Urinary bladder (tissue), 3 donors: ENCODE measurements at regions not wholly inside any gene's neighbourhood (a gene's known extent, or its start where the extent isn't known, plus 50 kb on each side); places are given as distances from the start of the nearest gene placed in this dataset.
A peak's percentile ranks its signal among the peaks of the same experiment; 100 is the strongest.
"Not testable (repeated sequence)": the region's sequence is repeated elsewhere in the genome, so short reads cannot be mapped to it uniquely, and the experiment has no call there.

Experiments
- DNase-seq: peaks from one replicate; pipeline ENCODE4 v3.0.0-alpha.2; 2015; ENCODE audit errors: extremely low spot score
- H3K27ac ChIP-seq: one replicate; pipeline ENCODE4 v1.5.1; 2013; ENCODE audit warnings: low read depth, mild to moderate bottlenecking, moderate library complexity
- H3K36me3 ChIP-seq: one replicate; pipeline ENCODE4 v1.6.1; 2013; ENCODE audit warnings: mild to moderate bottlenecking, moderate library complexity; ENCODE audit not compliant: insufficient read depth
- H3K4me1 ChIP-seq: one replicate; pipeline ENCODE4 v1.6.1; 2013; ENCODE audit warnings: mild to moderate bottlenecking, moderate library complexity; ENCODE audit not compliant: insufficient read depth
- H3K4me3 ChIP-seq: one replicate; pipeline ENCODE4 v1.5.1; 2013; ENCODE audit warnings: low read depth, low read length
- WGBS: extraction: QIAGEN DNeasy Blood & Tissue Kit; methylation state at CpG from one replicate; pipeline ENCODE4 v1.1.7; 2013; 5-methylcytosine and 5-hydroxymethylcytosine counted together
- donor health status: healthy with polysubstance abuse.
- donor health status: healthy.

- Histone ChIP-seq H3K4me3 (no peak overlapping the region), H3K36me3 (no peaks in the 10 kb centered on the region), H3K27ac (no peak overlapping the region), H3K4me1 (no peaks in the 10 kb centered on the region)
- 96% methylated on average over 4 of the region's 4 CpGs for WGBS
- no peak for DNase-seq
Measured at GRCh38 chr13:106102786-106103185, 432.7 kb downstream of the EFNB2 start.

DNA sequence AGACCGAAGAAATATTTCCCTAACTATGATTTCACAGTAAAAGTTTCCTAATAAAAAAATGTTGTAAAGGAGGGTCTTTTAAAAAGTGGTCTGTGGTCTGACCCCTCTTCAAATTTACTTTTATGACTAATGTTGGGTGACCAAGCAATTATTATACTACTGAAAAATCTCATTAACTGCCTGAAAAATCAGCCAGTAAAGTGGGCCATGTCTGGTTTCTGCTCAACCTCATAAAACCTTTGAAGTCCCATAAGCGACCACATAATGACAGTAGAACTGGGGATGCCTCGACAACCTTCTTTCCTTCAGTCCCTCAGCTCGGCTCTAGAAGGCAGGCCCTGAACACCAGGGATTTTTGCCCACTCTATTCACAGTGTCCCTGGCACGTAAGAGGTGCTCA lies 434.3 kb downstream of the EFNB2 start:
- WGBS = 92% methylated on average over 5 of the region's 5 CpGs
- H3K4me1 ChIP-seq = no peaks in the 10 kb centered on the region
- DNase-seq = no peak
- no peak overlapping the region for H3K4me3 ChIP-seq
- no peak overlapping the region for H3K27ac ChIP-seq
- no peaks in the 10 kb centered on the region for H3K36me3 ChIP-seq

DNA sequence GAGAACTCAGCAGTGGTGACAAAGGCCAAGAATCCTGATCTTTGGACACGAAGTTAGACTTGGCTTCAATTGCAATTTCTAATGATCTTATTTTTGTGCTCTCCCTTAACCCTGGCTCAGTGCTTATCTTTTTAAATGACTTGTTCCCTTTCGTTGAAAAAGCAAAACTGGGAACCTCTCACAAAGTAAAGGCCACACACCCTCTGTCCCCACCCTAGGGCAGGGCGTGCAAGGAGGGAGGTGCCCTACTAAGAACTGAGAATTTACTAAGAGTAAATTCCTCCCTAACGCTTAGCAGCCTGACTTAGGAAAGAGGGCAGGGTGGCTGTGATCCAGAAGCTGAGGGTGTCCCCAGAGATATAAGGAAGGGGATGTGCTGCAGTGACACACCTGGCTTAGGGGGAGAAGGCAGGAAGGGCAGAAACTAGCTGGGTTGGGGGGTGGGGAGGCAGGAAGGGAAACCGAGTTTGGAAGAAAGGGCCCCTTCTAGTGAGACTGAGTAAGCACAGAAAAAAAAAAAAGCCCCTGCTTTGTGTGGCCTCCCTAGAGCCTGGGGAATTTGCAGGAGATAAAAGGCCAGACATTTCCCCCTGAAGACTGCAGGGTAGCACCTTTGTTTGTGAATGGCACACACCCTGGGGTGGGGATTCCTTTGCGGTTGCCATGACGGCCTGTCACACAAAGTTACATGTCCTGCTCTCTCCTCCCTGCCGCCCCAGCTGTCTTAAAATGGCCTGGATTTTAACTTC lies 435.1 kb downstream of the EFNB2 start:
- H3K36me3 ChIP-seq = no peaks in the 10 kb centered on the region
- peak; percentile 31 for DNase-seq
- H3K27ac ChIP-seq = no peak overlapping the region
- no peak overlapping the region for H3K4me3 ChIP-seq
- 60% methylated on average over 8 of the region's 8 CpGs for WGBS
- H3K4me1 ChIP-seq = no peaks in the 10 kb centered on the region

GRCh38 chr13:106099765-106100164 lies 435.7 kb downstream of the EFNB2 start:
- no peak for DNase-seq
- WGBS = 90% methylated on average over 13 of the region's 13 CpGs
- H3K27ac ChIP-seq = no peak overlapping the region

GRCh38 chr13:106098778-106099177 lies 436.7 kb downstream of the EFNB2 start:
- over 99% methylated on average over 3 of the region's 3 CpGs for WGBS
- Histone ChIP-seq H3K36me3 (no peaks in the 10 kb centered on the region), H3K4me3 (no peak overlapping the region), H3K4me1 (no peaks in the 10 kb centered on the region), H3K27ac (no peak overlapping the region)
- no peak for DNase-seq

More at GRCh38 chr13:106099765-106100164, 435.7 kb downstream of the EFNB2 start:
- Histone ChIP-seq H3K4me1 (no peaks in the 10 kb centered on the region), H3K36me3 (no peaks in the 10 kb centered on the region), H3K4me3 (no peak overlapping the region)

DNA sequence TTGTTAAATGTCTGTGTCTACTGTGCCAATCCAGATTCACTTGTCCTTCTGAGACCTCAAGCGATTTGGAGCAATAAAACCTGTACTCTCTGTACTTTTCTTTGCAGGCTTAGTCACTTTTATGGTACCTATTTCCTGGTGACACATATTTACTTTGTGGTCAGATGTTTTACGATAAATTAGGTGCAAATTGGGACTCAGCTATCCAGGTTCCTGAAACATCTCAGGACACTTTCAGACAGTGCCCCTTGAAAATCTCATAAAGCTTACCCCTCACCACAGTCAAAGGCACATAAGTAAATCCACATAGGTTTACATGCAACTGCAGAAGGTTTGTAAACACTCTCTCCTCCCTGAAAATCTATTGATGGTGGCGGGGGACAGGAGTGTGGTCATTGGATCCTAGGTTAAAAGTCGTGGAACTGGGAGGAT lies 438.8 kb downstream of the EFNB2 start:
- no peaks in the 10 kb centered on the region for H3K36me3 ChIP-seq
- 69% methylated on average over 4 of the region's 4 CpGs for WGBS
- no peak overlapping the region for H3K4me3 ChIP-seq
- DNase-seq = peak; percentile 45
- no peaks in the 10 kb centered on the region for H3K4me1 ChIP-seq
- no peak overlapping the region for H3K27ac ChIP-seq

GRCh38 chr13:106095919-106096318 lies 439.5 kb downstream of the EFNB2 start:
- Histone ChIP-seq H3K4me3 (no peak overlapping the region), H3K27ac (no peak overlapping the region), H3K36me3 (no peaks in the 10 kb centered on the region), H3K4me1 (no peaks in the 10 kb centered on the region)
- WGBS = 88% methylated on average over 4 of the region's 4 CpGs
- no peak for DNase-seq

DNA sequence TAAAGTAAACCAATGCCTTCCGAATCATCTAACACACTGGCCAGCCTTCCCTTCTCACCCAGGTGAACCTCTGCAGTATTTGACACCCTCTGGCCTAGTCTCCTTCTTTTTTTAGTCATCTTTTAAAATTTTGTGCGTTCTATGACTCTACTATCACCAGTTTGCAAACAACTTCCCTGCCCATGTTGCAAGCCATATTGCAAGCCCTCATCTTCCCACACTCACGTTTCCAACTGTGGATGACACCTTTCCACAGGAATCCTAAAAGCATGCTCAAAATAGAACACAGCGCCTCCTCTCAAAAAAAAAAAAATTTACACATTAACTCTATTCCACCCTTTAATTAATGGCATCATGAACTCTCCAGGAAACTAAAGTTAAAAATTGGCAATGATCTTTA lies 440.1 kb downstream of the EFNB2 start:
- Histone ChIP-seq H3K27ac (no peak overlapping the region), H3K4me3 (no peak overlapping the region), H3K36me3 (no peaks in the 10 kb centered on the region), H3K4me1 (no peaks in the 10 kb centered on the region)
- DNase-seq = no peak
- WGBS = 88% methylated on average over 4 of the region's 4 CpGs

DNA sequence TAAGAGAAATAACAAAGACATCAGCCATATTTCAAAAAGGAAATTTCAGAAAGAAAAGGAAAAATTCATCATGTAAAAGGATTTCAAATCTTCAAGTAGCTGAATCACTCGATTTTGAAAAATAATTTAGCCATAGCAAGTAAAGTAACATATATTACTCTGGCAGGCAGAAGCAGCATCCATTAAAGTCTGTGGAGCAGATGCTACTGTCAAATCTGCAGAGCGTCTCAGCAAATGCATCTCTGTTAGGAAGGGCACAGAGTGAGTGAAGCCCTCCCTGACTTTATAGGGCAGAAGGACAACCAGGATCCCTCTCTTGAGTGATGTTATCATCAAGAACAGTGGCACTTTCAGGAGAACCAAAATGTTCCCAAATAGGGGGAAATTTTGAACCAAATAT lies 445.5 kb downstream of the EFNB2 start:
- Histone ChIP-seq H3K4me3 (no peak overlapping the region), H3K4me1 (no peaks in the 10 kb centered on the region), H3K27ac (no peak overlapping the region), H3K36me3 (no peaks in the 10 kb centered on the region)
- no peak for DNase-seq
- 77% methylated on average over 2 of the region's 2 CpGs for WGBS

- 63% methylated on average over 8 of the region's 8 CpGs for WGBS
- no peak for DNase-seq
- H3K36me3 ChIP-seq = no peaks in the 10 kb centered on the region
- no peak overlapping the region for H3K27ac ChIP-seq
- H3K4me1 ChIP-seq = no peaks in the 10 kb centered on the region
- H3K4me3 ChIP-seq = no peak overlapping the region
Measured at GRCh38 chr13:106089261-106089980, 446.0 kb downstream of the EFNB2 start.

GRCh38 chr13:106088085-106088484 lies 447.4 kb downstream of the EFNB2 start:
- no peak overlapping the region for H3K4me3 ChIP-seq
- no peak for DNase-seq
- H3K27ac ChIP-seq = no peak overlapping the region
- no peaks in the 10 kb centered on the region for H3K4me1 ChIP-seq
- no peaks in the 10 kb centered on the region for H3K36me3 ChIP-seq
- 85% methylated on average over 6 of the region's 6 CpGs for WGBS

DNA sequence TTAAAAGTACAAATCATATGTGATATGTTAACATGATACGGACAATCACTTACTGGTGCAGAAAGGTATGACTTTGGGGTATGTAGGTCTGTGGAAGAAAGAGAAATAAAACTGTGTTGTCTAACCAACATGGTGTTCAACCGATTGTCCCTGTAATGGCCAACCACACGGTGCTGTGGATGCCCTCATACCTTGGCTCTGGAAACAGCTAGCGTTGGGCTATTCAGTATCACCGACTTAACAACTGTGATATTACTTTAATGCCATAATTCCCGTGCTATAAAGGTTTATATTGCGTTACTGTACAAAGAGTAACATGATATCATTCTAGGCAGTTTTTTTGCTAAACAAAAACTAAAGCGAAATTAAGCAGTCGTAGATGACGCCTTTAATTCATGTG lies 448.3 kb downstream of the EFNB2 start:
- no peak for DNase-seq
- H3K36me3 ChIP-seq = no peaks in the 10 kb centered on the region
- H3K4me3 ChIP-seq = no peak overlapping the region
- 89% methylated on average over 10 of the region's 10 CpGs for WGBS
- H3K27ac ChIP-seq = no peak overlapping the region
- no peaks in the 10 kb centered on the region for H3K4me1 ChIP-seq

GRCh38 chr13:106083620-106084350 lies 451.7 kb downstream of the EFNB2 start:
- H3K4me3 ChIP-seq = no peak overlapping the region
- no peaks in the 10 kb centered on the region for H3K36me3 ChIP-seq
- no peak for DNase-seq
- 68% methylated on average over 3 of the region's 3 CpGs for WGBS
- no peak overlapping the region for H3K27ac ChIP-seq
- H3K4me1 ChIP-seq = no peaks in the 10 kb centered on the region

DNA sequence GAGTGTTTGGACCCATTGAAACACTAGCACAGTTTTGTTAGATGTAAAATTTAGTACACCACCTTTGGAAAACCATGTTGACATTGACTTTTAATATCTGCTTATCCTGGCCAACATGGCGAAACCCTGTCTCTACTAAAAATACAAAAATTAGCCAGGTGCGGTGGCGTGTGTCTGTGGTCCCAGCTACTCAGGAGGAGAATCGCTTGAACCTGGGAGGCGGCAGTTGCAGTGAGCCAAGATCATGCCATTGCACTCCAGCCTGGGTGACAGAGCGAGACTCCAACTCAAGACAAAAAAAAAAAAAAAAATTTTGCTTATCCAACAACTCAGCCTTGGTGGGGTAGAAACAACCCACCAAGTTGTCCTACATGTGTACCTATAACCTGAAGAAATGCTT lies 454.2 kb downstream of the EFNB2 start:
- H3K4me1 ChIP-seq, DNase-seq, H3K27ac ChIP-seq, H3K4me3 ChIP-seq, H3K36me3 ChIP-seq: not testable (repeated sequence)
- 98% methylated on average over 6 of the region's 6 CpGs for WGBS
